GM12891 (cell line): ENCODE measurements at regions not wholly inside any gene's neighbourhood (a gene's known extent, or its start where the extent isn't known, plus 50 kb on each side); places are given as distances from the start of the nearest gene placed in this dataset.
A peak's percentile ranks its signal among the peaks of the same experiment; 100 is the strongest.

Experiments
- DNase-seq: peaks from one replicate; pipeline ENCODE4 v3.0.0; 2011; ENCODE audit warnings: low spot score; ENCODE audit not compliant: insufficient read length
- FAIRE-seq: peaks from 2 replicates; lab custom pipeline; 2011; peaks lifted over from hg19 to GRCh38; lab: Jason Lieb, UNC
- PAX5 ChIP-seq: IDR thresholded peaks from 2 replicates; pipeline ENCODE4 v1.6.1; 2011; ENCODE audit warnings: low read length, moderate library complexity, mild to moderate bottlenecking; ENCODE audit not compliant: insufficient read depth, severe bottlenecking
- POLR2A ChIP-seq: IDR thresholded peaks from 2 replicates; pipeline ENCODE4 v1.6.1; 2011; ENCODE audit warnings: low read depth, low read length, control low read depth
- POLR2AphosphoS5 ChIP-seq: IDR thresholded peaks from 2 replicates; pipeline ENCODE4 v1.6.1; 2011; ENCODE audit warnings: low read depth, low read length, control low read depth
- POU2F2 ChIP-seq: IDR thresholded peaks from 2 replicates; pipeline ENCODE4 v1.6.1; 2011; ENCODE audit warnings: low read depth, mild to moderate bottlenecking, control low read depth, low read length, moderate library complexity
- SPI1 ChIP-seq: IDR thresholded peaks from 2 replicates; pipeline ENCODE4 v1.6.1; 2011; ENCODE audit warnings: low read depth, low read length, control low read depth
- TAF1 ChIP-seq: IDR thresholded peaks from 2 replicates; pipeline ENCODE4 v1.6.1; 2011; ENCODE audit warnings: low read depth, low read length, control low read depth

DNA sequence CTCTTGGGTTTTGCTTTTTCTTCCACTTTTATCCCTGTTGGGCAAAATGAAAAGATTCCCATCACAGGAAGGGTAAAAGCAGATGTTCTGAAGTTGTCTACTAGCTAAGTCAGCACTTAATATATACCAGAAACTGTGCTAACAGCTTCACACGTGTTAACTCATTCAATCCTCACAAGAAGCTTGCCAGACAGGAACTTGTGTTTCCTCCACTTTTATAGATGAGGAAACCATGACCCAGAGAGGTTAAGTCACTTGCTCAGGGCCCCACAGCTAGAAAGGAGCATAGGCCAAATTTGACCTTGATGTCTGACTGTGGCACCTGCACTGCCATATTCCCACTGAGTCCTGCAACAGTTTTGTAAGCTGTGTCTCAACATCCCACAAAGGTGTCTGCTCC, 76.8 kb upstream of the EPC2 start:
- TF ChIP-seq PAX5, result no peak
- TF ChIP-seq SPI1, result no peak
- no peak for TF ChIP-seq POU2F2
- TF ChIP-seq POLR2AphosphoS5, result no peak
- no peak for DNase-seq
- FAIRE-seq, result no peak

DNA sequence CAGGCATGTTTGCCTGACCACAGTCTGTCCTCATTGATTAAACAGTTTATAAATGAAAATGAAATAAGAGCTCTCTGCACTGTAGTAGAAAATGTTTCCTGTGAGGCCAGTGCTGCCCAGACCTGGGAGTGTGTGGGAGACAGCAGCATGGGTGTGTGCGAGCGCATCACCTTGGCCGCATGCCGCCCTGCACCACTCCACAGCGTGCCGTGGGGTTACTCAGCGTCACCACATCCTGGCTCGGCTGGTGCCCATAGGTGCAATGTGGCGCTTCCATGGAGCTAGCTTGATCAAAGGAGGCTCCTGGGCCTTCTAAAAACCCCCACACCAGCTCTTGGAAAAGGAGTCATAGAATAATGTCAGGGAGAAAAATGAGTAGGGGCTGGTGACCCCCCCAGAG, 76.0 kb upstream of the EPC2 start:
- DNase-seq (no peak), FAIRE-seq (no peak)
- TF ChIP-seq POU2F2, result no peak
- TF ChIP-seq PAX5, result no peak
- TF ChIP-seq POLR2AphosphoS5, result no peak
- no peak for TF ChIP-seq POLR2A
- no peak for TF ChIP-seq SPI1
- no peak for TF ChIP-seq TAF1

DNA sequence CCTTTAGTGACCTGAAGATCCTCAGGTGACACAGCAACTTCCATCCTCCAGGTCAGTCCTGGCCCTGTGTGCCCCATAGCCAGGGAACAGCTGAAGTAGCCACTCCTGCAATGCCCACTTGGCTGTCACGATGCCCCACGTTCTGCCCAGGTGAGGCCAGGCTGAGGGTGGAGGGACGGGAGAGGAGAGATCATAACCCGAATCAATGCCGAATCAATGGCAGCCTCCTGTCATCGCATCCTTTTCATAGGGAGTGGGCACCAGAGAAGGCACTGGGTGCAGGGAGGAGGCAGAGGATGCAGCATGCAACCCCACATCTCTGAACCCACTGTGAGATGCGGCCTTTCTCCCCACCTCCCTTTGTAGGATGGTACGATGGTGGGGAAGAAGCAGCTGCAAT, 75.3 kb upstream of the EPC2 start:
- FAIRE-seq (no peak), DNase-seq (no peak)
- no peak for TF ChIP-seq POLR2AphosphoS5
- no peak for TF ChIP-seq PAX5
- TF ChIP-seq POLR2A, result no peak
- TF ChIP-seq SPI1, result no peak
- no peak for TF ChIP-seq POU2F2
- TF ChIP-seq TAF1, result no peak

DNA sequence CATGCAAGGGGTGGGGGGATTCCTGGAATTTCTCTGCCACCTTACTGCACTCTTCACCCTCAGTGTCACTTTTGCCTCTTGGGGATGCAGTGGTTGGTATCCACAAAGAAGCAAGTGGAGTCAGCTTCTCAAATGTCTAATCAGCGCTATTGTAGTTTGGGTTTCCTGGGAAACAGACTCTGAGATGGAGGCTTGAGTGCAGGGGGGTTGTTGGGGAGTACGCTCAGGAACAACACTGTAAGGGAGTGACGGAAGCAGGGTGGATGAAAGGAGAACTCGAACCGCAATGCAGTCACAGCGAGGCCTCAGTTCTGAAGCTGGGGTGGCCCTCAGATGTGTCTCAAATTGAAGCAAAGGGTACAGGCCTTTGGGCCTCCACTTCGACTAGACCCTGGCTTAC, 73.6 kb upstream of the EPC2 start:
- no peak for DNase-seq
- TF ChIP-seq POLR2A (no peak), POLR2AphosphoS5 (no peak), SPI1 (no peak), TAF1 (no peak), POU2F2 (no peak), PAX5 (no peak)

GRCh38 chr2:148577845-148578492, 66.6 kb upstream of the EPC2 start:
- FAIRE-seq (no peak), DNase-seq (no peak)
- no peak for TF ChIP-seq SPI1

More for the DNA sequence above, 73.6 kb upstream of the EPC2 start:
- no peak for FAIRE-seq

- DNase-seq (no peak), FAIRE-seq (peak; percentile 82)
- TF ChIP-seq PAX5, result no peak
- no peak for TF ChIP-seq SPI1
- no peak for TF ChIP-seq TAF1
- no peak for TF ChIP-seq POLR2A
- no peak for TF ChIP-seq POU2F2
- TF ChIP-seq POLR2AphosphoS5, result no peak
These were observed 66.1 kb upstream of the EPC2 start for GRCh38 chr2:148578493-148578884.

DNA sequence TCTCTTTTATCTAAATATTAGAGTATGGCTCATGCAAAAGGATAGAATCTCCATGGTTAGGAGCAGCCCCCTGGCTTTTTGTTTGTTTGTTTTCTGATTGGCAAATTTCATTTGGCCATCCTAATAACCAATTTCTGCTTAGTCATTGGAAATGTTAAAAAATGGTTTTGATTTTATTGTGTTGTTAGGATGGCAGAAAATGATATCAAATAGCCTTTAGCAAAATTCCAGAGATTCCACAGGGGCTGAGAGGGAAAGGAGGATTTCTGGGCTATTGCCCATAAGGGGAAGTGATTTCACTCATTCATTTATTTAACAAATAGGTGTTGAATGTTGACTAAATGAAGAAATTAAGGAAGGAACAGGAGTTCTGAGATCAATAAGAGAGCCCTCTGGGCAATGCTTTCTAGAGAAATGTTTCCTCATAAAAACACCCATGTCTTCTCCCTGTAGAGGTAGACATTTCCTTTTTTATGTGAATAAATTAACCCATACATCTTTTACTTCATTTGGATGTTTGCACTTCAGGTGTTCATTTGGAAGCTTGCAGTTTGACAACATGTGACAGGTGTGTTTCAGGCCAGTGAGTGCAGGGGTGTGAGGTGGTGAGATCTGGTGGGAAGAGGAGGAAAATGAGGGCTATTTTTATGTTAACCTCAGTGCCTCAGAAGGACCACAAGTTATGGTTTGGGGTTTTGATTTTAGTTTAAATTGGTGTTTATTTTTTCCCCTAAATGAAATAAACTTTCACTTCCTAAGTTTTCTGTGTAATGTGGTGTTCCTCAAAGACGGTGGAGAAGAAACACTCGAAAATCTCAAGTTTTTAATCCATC, 61.7 kb upstream of the EPC2 start:
- DNase-seq (no peak), FAIRE-seq (peak; percentile 38)

DNA sequence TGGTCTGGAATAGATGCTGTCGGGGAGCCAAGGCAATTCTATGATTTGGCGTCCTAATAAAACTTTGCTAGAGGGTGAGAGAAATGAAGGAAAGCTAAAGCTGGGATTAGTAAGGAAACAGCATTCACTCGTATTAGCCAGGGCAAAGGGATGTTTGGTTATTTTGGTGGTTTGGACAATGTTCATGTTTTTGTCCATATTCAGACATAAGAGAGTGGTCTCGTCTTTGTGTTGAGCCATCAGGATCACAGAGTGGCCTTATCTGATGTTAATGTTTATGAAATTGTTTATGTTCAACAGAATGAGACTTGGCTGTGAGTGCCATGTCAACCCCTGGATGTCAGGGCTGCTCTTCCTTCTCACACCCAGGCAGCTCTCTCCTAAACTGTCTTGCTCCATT, 58.9 kb upstream of the EPC2 start:
- FAIRE-seq (no peak), DNase-seq (no peak)
- no peak for TF ChIP-seq POU2F2
- no peak for TF ChIP-seq TAF1
- no peak for TF ChIP-seq POLR2AphosphoS5
- no peak for TF ChIP-seq PAX5
- no peak for TF ChIP-seq SPI1
- TF ChIP-seq POLR2A, result no peak

More for the DNA sequence above, 61.7 kb upstream of the EPC2 start:
- no peak for TF ChIP-seq TAF1
- TF ChIP-seq PAX5, result no peak
- TF ChIP-seq POLR2AphosphoS5, result no peak
- no peak for TF ChIP-seq POLR2A
- TF ChIP-seq POU2F2, result 0 out of 2 replicates have a peak, but pooled peaks have one; percentile 19
- peak; percentile 38; the same call in 1 of the 2 replicates for TF ChIP-seq SPI1

DNA sequence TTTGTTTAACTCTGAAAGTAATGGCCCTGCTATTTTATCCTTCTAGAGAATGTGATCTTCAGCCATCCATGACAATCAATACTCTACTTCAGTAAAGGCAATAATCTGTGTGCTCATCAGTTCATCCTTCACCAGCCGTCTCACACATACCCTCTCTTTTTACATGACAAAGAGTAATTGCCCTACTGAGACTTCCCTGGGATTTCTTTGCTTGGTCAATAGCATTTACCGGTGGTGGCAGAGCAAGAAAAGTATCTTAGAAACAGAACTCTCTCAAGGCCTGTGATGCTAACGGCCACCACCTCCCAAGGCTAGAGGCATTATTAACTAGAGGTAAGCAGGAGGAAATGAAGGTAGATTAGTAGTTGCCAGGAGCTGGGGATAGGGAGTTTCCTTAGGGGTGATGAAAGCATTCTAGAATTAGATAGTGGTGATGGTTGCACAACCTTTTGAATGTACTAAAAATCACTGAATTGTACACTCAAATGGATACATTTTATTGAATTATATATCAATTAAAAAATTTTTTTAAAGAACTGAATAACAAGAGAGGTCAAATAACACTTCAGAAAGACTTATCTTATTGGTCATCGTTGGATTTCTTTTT, 57.9 kb upstream of the EPC2 start:
- no peak for FAIRE-seq

More for the DNA sequence above, 57.9 kb upstream of the EPC2 start:
- no peak for TF ChIP-seq POU2F2
- no peak for TF ChIP-seq POLR2A
- TF ChIP-seq SPI1, result no peak
- no peak for TF ChIP-seq PAX5
- TF ChIP-seq TAF1, result no peak
- TF ChIP-seq POLR2AphosphoS5, result no peak
- DNase-seq, result no peak
